HG02623 (cell line): ENCODE measurements at regions not wholly inside any gene's neighbourhood (a gene's known extent, or its start where the extent isn't known, plus 50 kb on each side); places are given as distances from the start of the nearest gene placed in this dataset.

Source experiments
- ATAC-seq: cut with Tn5 transposase; IDR thresholded peaks from one replicate; pipeline ENCODE4 v1.9.1; 2021; ENCODE audit warnings: moderate library complexity; ENCODE audit not compliant: unreplicated experiment

- ATAC-seq, result peak; percentile 70
These were observed 90.4 kb downstream of the NUP35 start for GRCh38 chr2:183214680-183215079.

GRCh38 chr2:183215917-183216316 lies 91.7 kb downstream of the NUP35 start:
- no peak for ATAC-seq

- ATAC-seq, result no peak
These were observed 95.6 kb downstream of the NUP35 start for GRCh38 chr2:183219888-183220287.

- ATAC-seq, result no peak
These were observed 98.5 kb downstream of the NUP35 start for GRCh38 chr2:183222751-183223150.

- ATAC-seq, result no peak
These were observed 100.7 kb downstream of the NUP35 start for GRCh38 chr2:183224948-183225347.

GRCh38 chr2:183227176-183227575 lies 102.9 kb downstream of the NUP35 start:
- ATAC-seq, result no peak

GRCh38 chr2:183229386-183229785 lies 105.1 kb downstream of the NUP35 start:
- peak; percentile 50 for ATAC-seq

- ATAC-seq, result no peak
These were observed 108.1 kb downstream of the NUP35 start for GRCh38 chr2:183232161-183232865.

GRCh38 chr2:183242937-183243336 lies 118.7 kb downstream of the NUP35 start:
- no peak for ATAC-seq

GRCh38 chr2:183243758-183244157 lies 119.5 kb downstream of the NUP35 start:
- ATAC-seq, result no peak

- ATAC-seq, result no peak
These were observed 120.1 kb downstream of the NUP35 start for GRCh38 chr2:183244300-183244844.

GRCh38 chr2:183248866-183249567 lies 124.8 kb downstream of the NUP35 start:
- no peak for ATAC-seq

- no peak for ATAC-seq
These were observed 125.8 kb downstream of the NUP35 start for GRCh38 chr2:183250061-183250460.

- no peak for ATAC-seq
These were observed 126.2 kb downstream of the NUP35 start for GRCh38 chr2:183250472-183250871.

GRCh38 chr2:183253441-183254130 lies 129.3 kb downstream of the NUP35 start:
- no peak for ATAC-seq

- ATAC-seq, result no peak
These were observed 131.2 kb downstream of the NUP35 start for GRCh38 chr2:183255411-183255810.

GRCh38 chr2:183259921-183260320 lies 135.7 kb downstream of the NUP35 start:
- ATAC-seq, result no peak

- ATAC-seq, result no peak
These were observed 136.3 kb downstream of the NUP35 start for GRCh38 chr2:183260527-183260926.

- ATAC-seq, result no peak
These were observed 140.8 kb downstream of the NUP35 start for GRCh38 chr2:183264890-183265535.

- ATAC-seq, result peak; percentile 52
These were observed 143.0 kb downstream of the NUP35 start for GRCh38 chr2:183267148-183267827.

GRCh38 chr2:183269956-183270355 lies 145.7 kb downstream of the NUP35 start:
- ATAC-seq, result no peak
